Progenitor cell of endocrine pancreas (in vitro differentiated cells): ENCODE measurements at regions not wholly inside any gene's neighbourhood (a gene's known extent, or its start where the extent isn't known, plus 50 kb on each side); places are given as distances from the start of the nearest gene placed in this dataset.

Experiments
- DNase-seq: peaks from one replicate; pipeline ENCODE4 v3.0.0; 2021; ENCODE audit warnings: low spot score; ENCODE audit not compliant: unreplicated experiment
- H3K27ac Mint-ChIP-seq: 2 replicates; pipeline ENCODE4 v1.8.0; 2021; ENCODE audit warnings: mild to moderate bottlenecking, moderate library complexity, mixed read lengths
- H3K27me3 Mint-ChIP-seq: 2 replicates; pipeline ENCODE4 v1.8.0; 2021; ENCODE audit warnings: mixed read lengths
- H3K36me3 Mint-ChIP-seq: 2 replicates; pipeline ENCODE4 v1.8.0; 2022; ENCODE audit warnings: mixed read lengths; ENCODE audit not compliant: insufficient read depth
- H3K4me1 Mint-ChIP-seq: 2 replicates; pipeline ENCODE4 v1.8.0; 2021; ENCODE audit warnings: low read depth, mixed read lengths
- H3K4me3 Mint-ChIP-seq: 2 replicates; pipeline ENCODE4 v1.8.0; 2021; ENCODE audit warnings: low read depth, mild to moderate bottlenecking, moderate library complexity, mixed read lengths
- H3K9me3 Mint-ChIP-seq: 2 replicates; pipeline ENCODE4 v1.8.0; 2021; ENCODE audit warnings: low read depth, mixed read lengths
- CTCF ChIP-seq: fragments of 200-600 bp; sonication (generic); IDR thresholded peaks from one replicate; pipeline ENCODE4 v1.5.0; 2021; ENCODE audit warnings: antibody characterized with exemption, mild to moderate bottlenecking; ENCODE audit not compliant: unreplicated experiment

- H3K4me1 Mint-ChIP-seq, result peaks cover 10% of the 10 kb centered on the region
- H3K27me3 Mint-ChIP-seq, result no peaks in the 10 kb centered on the region
- no peak overlapping the region for H3K27ac Mint-ChIP-seq
- H3K4me3 Mint-ChIP-seq, result no peak overlapping the region
- no peak for DNase-seq
- H3K36me3 Mint-ChIP-seq, result peaks cover 2% of the 10 kb centered on the region
- no peak for TF ChIP-seq CTCF
- peaks cover 10% of the 10 kb centered on the region for H3K9me3 Mint-ChIP-seq
These were observed 61.0 kb upstream of the RARB start for GRCh38 chr3:25367025-25367424.

GRCh38 chr3:25372167-25372566 lies 55.9 kb upstream of the RARB start:
- H3K27ac Mint-ChIP-seq, result no peak overlapping the region
- H3K9me3 Mint-ChIP-seq, result peaks cover 3% of the 10 kb centered on the region
- no peaks in the 10 kb centered on the region for H3K36me3 Mint-ChIP-seq
- H3K27me3 Mint-ChIP-seq, result peaks cover 6% of the 10 kb centered on the region
- peaks cover 4% of the 10 kb centered on the region for H3K4me1 Mint-ChIP-seq
- no peak for DNase-seq
- no peak for TF ChIP-seq CTCF
- no peak overlapping the region for H3K4me3 Mint-ChIP-seq

GRCh38 chr3:25376340-25376739 lies 51.7 kb upstream of the RARB start:
- H3K36me3 Mint-ChIP-seq, result no peaks in the 10 kb centered on the region
- peaks cover 6% of the 10 kb centered on the region for H3K27me3 Mint-ChIP-seq
- no peak overlapping the region for H3K27ac Mint-ChIP-seq
- H3K4me1 Mint-ChIP-seq, result peaks cover 36% of the 10 kb centered on the region
- H3K9me3 Mint-ChIP-seq, result peaks cover 3% of the 10 kb centered on the region
- no peak for DNase-seq
- H3K4me3 Mint-ChIP-seq, result no peak overlapping the region
- TF ChIP-seq CTCF, result no peak

- Mint-ChIP-seq H3K27ac (no peak overlapping the region), H3K36me3 (no peaks in the 10 kb centered on the region), H3K4me3 (no peak overlapping the region)
These were observed 51.0 kb upstream of the RARB start for GRCh38 chr3:25377042-25377441.

More at GRCh38 chr3:25377042-25377441, 51.0 kb upstream of the RARB start:
- no peak for DNase-seq
- H3K4me1 Mint-ChIP-seq, result peaks cover 36% of the 10 kb centered on the region
- no peak for TF ChIP-seq CTCF
- H3K27me3 Mint-ChIP-seq, result peaks cover 6% of the 10 kb centered on the region
- H3K9me3 Mint-ChIP-seq, result peaks cover 3% of the 10 kb centered on the region
